Activated naive CD4-positive, alpha-beta T cell treated with anti-CD3 and anti-CD28 coated beads, Interleukin-2, amount 50 U/mL, for 16 hours (primary cell): ENCODE measurements at regions not wholly inside any gene's neighbourhood (a gene's known extent, or its start where the extent isn't known, plus 50 kb on each side); places are given as distances from the start of the nearest gene placed in this dataset.

ENCODE experiments used
- DNase-seq: peaks from one replicate; pipeline ENCODE4 v3.0.0-alpha.2; 2020

DNA sequence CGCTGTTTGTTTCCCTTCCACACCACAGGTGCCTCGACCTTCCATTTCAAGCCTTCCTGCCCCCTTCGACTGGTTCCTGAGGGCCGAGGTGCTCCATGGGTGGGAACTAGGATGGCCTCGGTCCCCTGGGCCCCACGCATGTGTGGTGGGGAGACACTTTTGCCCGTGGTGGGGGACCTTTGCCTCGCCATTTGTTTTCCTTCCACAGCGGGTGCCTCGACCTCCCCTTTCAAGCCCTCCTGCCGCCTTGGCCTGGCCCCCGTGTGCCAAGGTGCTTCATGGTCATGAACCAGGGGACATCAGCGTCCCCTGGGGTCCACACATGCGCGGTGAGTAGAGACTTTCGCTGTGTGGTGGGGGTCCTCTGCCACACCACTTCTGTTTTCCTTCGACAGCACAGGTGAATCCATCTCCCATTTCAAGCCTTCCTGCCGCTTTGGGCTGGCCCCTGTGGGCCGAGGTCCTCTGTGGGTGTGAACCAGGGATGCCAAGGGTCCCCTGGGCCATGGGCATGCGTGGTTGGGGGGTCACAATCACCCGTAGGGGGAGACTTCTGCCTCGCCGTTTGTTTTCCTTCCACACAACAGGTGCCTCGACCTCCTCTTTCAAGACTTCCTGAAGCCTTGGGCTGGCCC lies 364.4 kb downstream of the ALG10 start:
- DNase-seq, result no peak

DNA sequence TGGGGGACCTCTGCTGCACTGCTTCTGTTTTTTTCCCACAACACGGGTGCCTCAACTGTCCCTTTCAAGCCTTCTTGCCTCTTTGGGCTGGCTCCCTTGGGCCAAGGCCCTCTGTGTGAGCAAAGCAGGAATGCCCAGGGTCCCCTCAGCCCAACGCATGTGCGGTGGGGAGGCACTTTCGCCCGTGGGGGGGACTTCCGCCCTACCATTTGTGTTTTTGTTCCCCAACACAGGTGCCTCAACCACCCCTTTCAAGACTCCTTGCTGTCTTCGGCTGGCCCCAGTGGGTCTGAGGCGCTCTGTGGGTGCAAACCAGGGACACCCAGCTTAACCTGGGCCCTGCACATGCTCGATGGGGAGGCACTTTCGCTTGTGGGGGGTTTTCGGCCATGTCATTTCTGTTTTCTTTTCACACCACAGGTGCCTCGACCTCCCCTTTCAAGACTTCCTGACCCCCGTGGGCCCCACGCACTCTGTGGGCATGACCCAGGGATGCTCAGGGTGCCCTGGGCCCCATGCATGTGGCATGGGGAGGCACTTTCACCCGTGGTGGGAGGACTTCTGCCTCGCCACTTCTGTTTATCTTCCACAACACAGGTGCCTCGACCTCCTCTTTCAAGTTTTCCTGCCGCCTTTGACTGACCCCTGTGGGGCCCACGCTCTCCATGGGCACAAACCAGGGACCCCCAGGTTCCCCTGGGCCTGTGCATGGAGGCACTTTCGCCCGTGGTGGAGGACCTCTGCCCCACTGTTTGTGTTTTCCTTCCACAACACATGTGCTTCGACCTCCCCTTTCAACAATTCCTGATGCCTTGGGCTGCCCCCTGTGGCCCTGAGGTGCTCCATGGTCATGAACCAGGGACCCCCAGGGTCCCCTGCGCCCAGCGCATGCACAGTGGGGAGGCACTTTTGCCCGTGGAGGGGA lies 365.7 kb downstream of the ALG10 start:
- no peak for DNase-seq

DNA sequence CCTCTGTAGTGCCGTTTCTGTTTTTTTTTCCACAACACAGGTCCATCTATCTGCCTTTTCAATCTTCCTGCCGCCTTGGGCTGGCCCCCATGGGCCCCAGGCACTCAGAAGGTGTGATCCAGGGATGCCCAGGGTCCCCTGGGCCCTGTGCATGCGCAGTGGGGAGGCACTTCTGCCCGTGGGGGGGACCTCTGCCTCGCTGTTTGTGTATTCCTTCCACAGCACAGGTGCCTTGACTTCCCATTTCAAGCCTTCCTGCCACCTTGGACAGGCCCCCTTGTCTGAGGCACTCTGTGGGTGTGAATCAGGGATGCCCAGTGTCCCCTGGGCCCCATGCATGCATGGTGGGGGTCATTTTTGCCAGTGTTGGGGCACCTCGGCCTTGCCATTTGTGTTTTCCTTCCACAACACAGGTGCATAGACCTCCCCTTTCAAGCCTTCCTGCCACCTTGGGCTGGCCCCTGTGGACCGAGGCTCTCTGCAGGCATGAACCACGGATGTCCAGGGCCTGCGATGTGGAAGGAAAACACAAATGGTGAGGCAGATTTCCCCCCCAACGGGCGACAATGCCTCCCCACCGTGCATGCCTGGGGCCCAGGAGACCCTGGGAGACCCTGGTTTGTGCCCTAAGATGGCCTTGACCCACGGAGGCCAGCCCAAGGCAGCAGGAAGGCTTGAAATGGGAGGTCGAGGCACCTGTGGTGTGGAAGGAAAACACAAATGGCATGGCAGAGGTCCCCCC lies 366.5 kb downstream of the ALG10 start:
- DNase-seq, result no peak

- no peak for DNase-seq
Observed at GRCh38 chr12:34389378-34390170, 367.3 kb downstream of the ALG10 start.

GRCh38 chr12:34390171-34390841 lies 368.0 kb downstream of the ALG10 start:
- peak; percentile 3 for DNase-seq

DNA sequence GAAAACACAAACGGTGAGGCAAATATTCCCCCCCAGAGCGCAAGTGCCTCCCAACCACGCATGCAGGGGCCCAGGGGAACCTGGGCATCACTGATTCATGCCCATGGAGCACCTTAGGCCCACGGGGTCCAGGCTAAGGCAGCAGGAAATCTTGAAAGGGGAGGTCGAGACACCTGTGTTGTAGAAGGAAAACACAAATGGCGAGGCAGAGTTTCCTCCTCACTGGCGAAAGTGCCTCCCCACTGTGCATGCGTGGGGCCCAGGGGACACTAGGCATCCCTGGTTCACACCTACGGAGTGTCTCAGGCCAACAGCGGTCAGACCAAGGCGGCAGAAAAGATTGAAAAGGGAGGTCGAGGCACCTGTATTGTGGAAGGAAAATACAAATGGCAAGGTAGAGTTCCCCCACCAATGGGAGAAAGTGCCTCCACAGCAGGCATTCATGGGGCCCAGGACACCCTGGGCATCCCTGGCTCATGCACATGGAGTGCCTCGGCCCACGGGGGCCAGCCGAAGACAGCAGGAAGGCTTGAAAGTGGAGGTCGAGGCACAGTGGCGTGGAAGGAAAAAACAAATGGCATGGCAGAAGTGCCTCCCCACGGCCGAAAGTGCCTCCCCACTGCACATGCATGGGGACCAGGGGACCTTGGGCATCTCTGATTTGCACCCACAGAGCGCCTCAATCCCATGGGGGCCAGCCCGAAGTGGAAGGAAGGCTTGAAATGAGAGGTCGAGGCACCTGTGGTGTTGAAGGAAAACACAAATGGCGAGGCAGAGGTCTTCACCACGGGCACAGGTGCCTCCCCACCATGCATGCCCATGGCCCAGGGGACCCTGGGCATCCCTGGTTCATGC lies 368.8 kb downstream of the ALG10 start:
- peak; percentile 4 for DNase-seq

- DNase-seq, result peak; percentile 9
Observed at GRCh38 chr12:34391771-34392581, 369.7 kb downstream of the ALG10 start.

DNA sequence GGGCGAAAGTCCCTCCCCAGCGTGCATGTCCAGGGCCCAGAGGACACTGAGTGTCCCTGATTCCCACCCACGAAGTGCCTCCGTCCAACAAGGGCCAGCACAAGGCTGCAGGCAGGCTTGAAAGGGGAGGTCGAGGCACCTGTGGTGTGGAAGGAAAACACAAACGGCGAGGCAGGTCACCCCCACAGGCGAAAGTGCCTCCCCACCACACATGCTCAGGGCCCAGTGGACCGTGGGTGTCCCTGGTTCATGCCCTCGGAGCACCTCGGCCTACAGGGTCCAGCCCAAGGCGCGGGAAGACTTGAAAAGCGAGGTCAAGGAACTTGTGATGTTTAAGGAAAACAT lies 370.4 kb downstream of the ALG10 start:
- DNase-seq, result peak; percentile 8

- DNase-seq, result peak; percentile 7
Observed at GRCh38 chr12:34393086-34393820, 371.0 kb downstream of the ALG10 start.

DNA sequence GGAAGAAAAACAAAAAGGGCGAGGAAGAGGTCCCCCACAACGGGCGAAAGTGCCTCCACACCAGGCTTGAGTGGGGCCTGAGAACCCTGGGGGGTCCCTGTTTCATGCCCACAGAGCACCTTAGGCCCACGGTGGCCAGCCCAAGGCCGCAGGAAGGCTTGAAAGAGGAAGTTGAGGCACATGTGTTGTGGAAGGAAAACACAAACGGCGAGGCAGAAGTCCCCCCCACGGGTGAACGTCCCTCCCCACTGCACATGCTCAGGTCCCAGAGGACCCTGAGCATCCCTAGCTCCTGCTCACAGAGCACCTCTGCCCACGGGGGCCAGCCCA lies 371.5 kb downstream of the ALG10 start:
- DNase-seq, result peak; percentile 7

GRCh38 chr12:34394211-34395055 lies 372.1 kb downstream of the ALG10 start:
- peak; percentile 3 for DNase-seq

DNA sequence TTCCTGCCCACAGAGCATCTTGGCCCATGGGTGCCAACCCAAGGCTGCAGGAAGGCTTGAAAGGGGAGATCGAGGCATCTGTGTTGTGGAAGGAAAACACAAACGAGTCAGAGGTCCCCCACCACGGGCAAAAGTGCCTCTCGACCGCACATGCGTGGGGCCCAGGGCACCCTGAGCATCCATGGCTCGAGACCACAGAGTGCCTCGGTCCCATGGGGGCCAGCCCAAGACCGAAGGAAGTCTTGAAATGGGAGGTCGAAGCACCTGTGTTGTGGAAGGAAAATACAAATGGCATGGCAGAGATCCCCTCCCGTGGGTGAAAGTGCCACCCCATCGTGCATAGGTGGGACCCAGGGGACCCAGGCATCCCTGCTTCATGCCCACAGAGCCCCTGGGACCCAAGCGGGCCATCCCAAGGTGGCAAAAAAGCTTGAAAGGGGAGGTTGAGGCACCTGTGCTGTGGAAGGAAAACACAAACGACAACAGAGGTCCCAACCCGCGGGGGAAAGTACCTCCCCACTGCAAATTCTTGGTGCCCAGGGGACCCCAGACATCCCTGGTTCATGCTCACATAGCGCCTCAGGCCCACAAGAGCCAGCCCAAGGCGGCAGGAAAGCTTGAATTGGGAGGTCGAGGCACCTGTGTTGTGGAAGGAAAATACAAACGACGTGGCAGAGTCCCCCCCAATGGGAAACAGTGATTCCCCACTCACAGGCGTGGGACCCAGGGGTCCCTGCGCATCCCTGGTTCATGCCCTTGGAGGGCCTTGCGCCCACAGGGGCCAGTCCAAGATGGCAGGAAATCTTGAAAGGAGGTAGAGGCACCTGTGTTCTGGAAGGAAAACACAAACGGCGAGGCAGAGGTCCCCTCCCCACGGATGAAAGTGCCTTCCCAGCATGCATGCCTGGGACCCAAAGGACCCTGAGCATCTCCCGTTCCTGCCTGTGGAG lies 373.0 kb downstream of the ALG10 start:
- DNase-seq, result peak; percentile 4

DNA sequence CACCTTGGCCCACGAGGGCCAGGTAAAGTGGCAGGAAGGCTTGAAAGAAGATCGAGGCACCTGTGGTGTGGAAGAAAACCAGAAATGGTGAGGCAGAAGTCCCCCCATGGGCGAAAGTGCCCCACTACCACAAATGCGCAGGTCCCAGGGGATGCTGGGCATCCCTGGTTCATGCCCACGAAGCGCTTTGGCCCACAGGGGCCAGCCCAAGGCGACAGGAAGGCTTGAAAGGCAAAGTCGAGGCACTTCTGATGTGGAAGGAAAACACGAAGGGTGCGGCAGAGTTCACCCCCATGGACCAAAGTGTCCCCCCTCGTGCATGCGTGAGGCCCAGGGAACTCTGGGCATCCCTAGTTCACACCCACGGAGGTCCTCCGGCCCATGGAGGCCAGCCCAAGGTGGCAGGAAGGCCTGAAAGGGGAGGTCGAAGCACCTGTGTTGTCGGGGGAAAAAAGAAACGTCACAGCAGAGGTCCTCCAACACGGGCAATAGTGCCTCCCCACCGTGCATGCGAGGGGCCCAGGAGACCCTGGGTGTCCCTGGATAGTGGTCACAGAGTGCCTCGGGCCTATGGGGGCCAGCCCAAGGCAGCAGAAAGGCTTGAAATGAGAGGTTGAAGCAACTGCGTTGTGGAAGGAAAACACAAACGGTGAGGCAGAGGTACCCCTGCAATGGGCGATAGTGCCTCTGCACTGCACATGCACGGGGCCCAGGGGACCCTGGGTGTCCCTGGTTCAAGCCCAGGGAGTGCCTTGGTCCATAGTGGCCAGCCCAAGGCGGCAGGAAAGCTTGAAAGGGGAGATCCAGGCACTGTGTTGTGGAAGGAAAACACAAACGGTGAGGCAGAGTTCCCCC lies 373.9 kb downstream of the ALG10 start:
- DNase-seq, result peak; percentile 4

- DNase-seq, result peak; percentile 4
Observed at GRCh38 chr12:34396861-34397590, 374.7 kb downstream of the ALG10 start.

GRCh38 chr12:34397591-34398365 lies 375.5 kb downstream of the ALG10 start:
- peak; percentile 3 for DNase-seq
